ENCODE measurements at regions not wholly inside any gene's neighbourhood (a gene's known extent, or its start where the extent isn't known, plus 50 kb on each side); places are given as distances from the start of the nearest gene placed in this dataset.

DNA sequence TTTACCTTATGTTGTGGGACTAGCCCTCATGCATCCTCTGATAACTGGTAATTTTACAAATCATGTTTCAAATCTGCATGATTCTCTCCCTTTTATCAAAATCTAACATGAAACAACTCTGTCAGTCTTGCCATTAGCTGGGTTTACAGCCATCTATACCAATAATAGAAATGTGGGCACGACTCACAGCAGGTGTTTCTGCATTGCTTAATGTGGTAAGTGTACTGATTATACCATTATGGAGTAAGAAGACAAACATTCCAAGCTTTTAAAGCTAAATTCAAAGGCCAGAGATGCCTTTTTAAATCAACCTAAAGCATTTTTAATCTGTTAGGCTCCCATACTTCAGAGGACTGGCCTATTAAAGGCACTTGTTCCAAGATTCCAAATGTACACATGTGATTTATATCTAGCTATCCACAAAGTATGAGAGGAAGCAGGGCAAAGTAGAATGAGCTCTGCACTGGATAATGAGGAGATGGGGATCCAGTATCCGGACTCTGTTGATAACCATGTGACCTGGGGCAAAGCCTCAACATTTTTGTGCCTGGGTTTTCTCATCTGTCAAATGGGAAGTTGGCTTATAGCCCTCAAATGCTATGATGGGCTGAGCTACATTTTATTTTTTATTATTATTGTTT lies 52.3 kb upstream of the FUT8 start:
- DNase-seq = no peak

DNA sequence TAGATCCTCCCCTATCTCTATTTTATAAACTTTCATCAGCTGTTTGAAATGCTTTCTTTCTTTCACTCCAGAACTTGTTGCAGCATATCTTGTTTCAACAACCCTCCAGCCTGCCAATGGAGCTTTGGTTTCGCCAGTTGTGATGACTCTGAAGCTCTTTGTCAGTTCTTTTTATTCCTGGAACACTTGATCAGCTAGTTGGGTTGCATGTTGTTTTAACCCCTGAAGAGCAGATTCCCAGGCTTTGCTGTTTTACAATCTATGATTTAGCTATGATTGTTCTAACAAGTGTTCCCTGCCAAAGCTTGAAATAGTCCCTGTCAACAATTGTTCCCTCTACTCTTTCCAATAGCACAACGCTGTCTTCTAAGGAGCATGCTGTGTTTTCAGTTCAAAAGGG lies 50.6 kb upstream of the FUT8 start:
- DNase-seq = no peak
